ENCODE measurements at regions not wholly inside any gene's neighbourhood (a gene's known extent, or its start where the extent isn't known, plus 50 kb on each side); places are given as distances from the start of the nearest gene placed in this dataset.
"Not testable (repeated sequence)": the region's sequence is repeated elsewhere in the genome, so short reads cannot be mapped to it uniquely, and the experiment has no call there.

DNA sequence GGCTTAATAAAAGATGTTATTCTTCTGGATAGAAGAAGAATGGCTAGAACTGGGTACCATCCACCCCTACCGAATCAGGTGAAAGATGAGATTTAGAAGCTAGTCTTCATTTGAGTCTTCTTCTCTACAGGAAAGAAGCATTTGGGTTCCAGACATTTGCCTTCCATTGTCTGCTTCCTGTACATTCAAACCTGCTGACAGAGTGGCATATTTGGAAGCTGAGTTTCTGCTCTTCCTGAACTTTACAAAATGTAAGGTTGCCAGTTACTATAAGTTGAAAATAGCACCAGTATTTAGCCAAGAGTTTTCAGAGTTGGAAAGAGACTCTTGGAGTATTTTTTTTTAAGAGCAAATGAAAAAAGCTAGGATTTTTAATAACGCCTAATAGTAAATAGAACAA lies 525.4 kb upstream of the TLE4 start:
- Histone ChIP-seq H3K4me3 (no peak overlapping the region), H3K27ac (no peak overlapping the region), H3K4me1 (replicated peaks in 1 of 2) (peaks cover 0 to 3% of the 10 kb centered on the region in 2 donors)
- no peak for ATAC-seq (replicated peaks in 6 of 8)
- in situ Hi-C loops (cut with MboI; ENCODE audit: low pct_unique_long_range_greater_than_20kb in 2 of 9, low sequenced_read_pairs in 9 of 9, unreplicated experiment in 9 of 9): no loop called here
- WGBS, 10 experiments: 17 to 100% (median 85%) methylated on average over 1 to 2 of the region's 2 CpGs; no CpG with 5 or more reads in 1 of the 10 experiments

DNA sequence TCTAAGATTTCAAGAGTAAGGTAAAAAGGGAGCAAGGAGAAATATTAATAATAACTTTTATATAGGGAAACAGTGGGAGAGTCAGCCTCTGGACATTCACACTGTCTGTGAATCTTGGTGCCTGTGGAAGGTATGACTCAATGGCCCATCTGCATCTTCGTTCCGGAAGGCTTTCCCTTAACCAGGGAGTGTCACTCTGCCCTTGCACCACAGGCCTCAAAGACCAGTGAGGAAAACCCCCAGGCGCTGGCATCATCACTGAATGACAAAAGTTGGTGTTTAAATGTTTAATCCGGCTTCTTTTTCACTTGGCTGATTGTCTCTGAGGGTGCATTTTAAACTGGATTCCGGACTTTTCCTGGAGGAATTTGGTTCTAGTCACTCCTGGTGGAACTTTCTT lies 522.4 kb upstream of the TLE4 start:
- WGBS, 10 experiments: 60 to 91% (median 80%) methylated on average over 1 to 5 of the region's 5 CpGs; no CpG with 5 or more reads in 3 of the 10 experiments
- in situ Hi-C loops (cut with MboI; ENCODE audit: low pct_unique_long_range_greater_than_20kb in 2 of 9, low sequenced_read_pairs in 9 of 9, unreplicated experiment in 9 of 9): no loop called here
- no peak for ATAC-seq (replicated peaks in 6 of 8)
- H3K4me3 ChIP-seq: no peak overlapping the region
- H3K27ac ChIP-seq: no peak overlapping the region
- peaks cover 7 to 17% of the 10 kb centered on the region in 2 donors for H3K4me1 ChIP-seq (replicated peaks in 1 of 2)

DNA sequence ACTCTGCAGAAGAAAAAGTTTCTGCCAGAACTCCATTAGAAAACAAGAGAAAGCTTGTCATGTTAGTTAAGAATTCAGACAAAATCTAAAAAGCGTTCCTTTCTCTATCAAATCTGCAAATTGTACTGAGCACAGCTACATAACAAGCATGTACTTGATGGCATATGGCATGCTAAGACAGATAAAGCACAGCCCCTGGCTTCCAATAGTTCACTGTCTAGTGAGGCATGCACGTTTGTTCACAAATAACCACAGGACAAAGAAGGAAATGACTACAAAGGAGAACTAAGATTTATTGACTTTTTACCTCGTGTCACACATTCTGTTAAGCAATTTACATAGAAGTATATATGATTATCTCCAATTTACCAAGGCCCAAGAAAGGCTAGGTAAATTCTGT lies 518.2 kb upstream of the TLE4 start:
- Histone ChIP-seq H3K27ac (no peak overlapping the region), H3K4me3 (no peak overlapping the region), H3K4me1 (replicated peaks in 1 of 2) (peaks cover 7 to 14% of the 10 kb centered on the region in 2 donors)
- 0 to 67% (median 40%) methylated on average over 1 to 3 of the region's 3 CpGs; no CpG with 5 or more reads in 1 of the 10 experiments for WGBS, 10 experiments
- peak in 5 of 8 experiments; percentile 79 to 99 (median 90) for ATAC-seq (replicated peaks in 6 of 8)
- in situ Hi-C loops (cut with MboI; ENCODE audit: low pct_unique_long_range_greater_than_20kb in 2 of 9, low sequenced_read_pairs in 9 of 9, unreplicated experiment in 9 of 9): no loop called here

DNA sequence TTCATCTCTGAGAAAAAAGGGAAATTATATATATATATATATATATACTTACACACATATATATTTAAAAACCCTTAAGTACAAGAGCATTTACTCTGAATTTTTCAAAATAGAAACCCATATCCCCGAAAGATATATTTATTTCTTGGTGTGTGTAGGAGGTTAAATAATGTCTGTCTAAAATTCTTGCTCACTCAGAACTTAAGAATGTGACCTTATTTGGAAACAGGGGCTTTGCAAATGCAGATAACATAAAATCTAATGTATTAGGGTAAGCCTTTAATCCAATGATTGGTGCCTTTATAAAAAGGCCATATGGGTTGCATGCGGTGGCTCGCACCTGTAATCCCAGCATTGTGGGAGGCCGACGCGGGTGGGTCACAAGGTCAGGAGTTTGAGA lies 517.3 kb upstream of the TLE4 start:
- peaks cover 7 to 14% of the 10 kb centered on the region in 2 donors for H3K4me1 ChIP-seq (replicated peaks in 1 of 2)
- no peak overlapping the region for H3K4me3 ChIP-seq
- WGBS, 10 experiments: 50 to 100% (median 100%) methylated on average over 1 to 6 of the region's 6 CpGs; no CpG with 5 or more reads in 1 of the 10 experiments
- in situ Hi-C loops (cut with MboI; ENCODE audit: low pct_unique_long_range_greater_than_20kb in 2 of 9, low sequenced_read_pairs in 9 of 9, unreplicated experiment in 9 of 9): no loop called here
- ATAC-seq (replicated peaks in 6 of 8): no peak
- H3K27ac ChIP-seq: no peak overlapping the region

DNA sequence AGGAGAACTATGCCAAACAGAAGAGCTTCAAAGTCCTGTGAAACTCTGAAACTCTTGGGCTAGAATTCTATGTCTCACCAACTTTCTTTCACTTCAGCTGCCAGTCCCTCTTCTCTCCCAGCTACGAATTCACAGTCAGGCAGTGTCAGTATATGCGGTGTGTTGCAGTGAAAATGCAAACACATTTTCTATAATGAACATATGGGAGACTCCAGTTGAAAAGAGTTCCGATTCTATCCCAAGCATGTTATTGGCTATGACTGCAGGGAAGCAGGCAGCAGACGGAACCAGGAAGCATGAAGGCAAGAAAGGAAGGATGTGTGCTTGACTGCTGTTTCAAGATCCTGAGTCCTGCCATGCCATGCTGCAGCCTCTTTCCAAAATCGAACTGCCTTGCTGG lies 515.7 kb upstream of the TLE4 start:
- WGBS, 10 experiments: 35 to 100% (median 91%) methylated on average over 1 to 5 of the region's 5 CpGs
- H3K4me3 ChIP-seq: no peak overlapping the region
- peaks cover 7 to 14% of the 10 kb centered on the region in 2 donors for H3K4me1 ChIP-seq (replicated peaks in 1 of 2)
- in situ Hi-C loops (cut with MboI; ENCODE audit: low pct_unique_long_range_greater_than_20kb in 2 of 9, low sequenced_read_pairs in 9 of 9, unreplicated experiment in 9 of 9): no loop called here
- H3K27ac ChIP-seq: no peak overlapping the region
- ATAC-seq (replicated peaks in 6 of 8): peak in 1 of 8 experiments; percentile 26

DNA sequence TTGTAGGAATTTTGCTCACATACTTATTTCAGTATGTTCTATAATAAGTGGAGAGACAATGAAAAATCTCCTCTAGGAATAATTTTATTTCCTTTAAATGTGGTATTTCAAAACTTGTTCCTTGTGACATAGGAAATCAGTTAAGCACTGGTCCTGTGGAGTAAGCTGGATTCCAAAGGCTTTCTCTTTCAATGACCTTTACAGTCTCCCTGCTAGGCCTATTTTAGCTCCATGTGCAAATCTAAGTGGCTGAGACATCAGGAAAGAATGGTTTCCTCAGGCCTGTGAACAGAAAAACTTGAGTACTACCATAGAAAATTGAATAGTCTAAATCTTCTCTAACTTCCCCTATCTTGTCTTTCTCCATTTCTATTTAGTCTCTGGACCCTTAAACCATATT lies 514.2 kb upstream of the TLE4 start:
- ATAC-seq (replicated peaks in 6 of 8): no peak
- in situ Hi-C loops (cut with MboI; ENCODE audit: low pct_unique_long_range_greater_than_20kb in 2 of 9, low sequenced_read_pairs in 9 of 9, unreplicated experiment in 9 of 9): no loop called here
- no peak overlapping the region for H3K4me3 ChIP-seq
- H3K27ac ChIP-seq: no peak overlapping the region
- peaks cover 13 to 14% of the 10 kb centered on the region in 2 donors for H3K4me1 ChIP-seq (replicated peaks in 1 of 2)

DNA sequence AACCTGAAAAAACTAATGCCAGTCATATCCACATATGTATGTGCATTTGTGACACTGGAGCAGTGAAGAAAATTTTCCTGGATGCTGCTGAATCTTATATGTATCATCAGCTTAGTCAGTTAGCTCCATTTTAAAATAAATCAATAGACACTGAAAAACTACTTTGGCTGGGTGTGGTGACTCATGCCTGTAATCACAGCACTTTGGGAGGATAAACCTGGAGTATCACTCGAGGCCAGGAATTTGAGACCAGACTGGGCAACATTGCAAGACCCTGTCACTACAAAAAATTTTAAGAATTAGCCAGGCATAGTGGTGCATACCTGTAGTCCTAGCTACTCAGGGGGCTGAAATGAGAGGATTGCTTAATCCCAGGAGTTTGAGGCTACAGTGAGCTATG lies 511.0 kb upstream of the TLE4 start:
- no peak for ATAC-seq (replicated peaks in 6 of 8)
- in situ Hi-C loops (cut with MboI; ENCODE audit: low pct_unique_long_range_greater_than_20kb in 2 of 9, low sequenced_read_pairs in 9 of 9, unreplicated experiment in 9 of 9): no loop called here

DNA sequence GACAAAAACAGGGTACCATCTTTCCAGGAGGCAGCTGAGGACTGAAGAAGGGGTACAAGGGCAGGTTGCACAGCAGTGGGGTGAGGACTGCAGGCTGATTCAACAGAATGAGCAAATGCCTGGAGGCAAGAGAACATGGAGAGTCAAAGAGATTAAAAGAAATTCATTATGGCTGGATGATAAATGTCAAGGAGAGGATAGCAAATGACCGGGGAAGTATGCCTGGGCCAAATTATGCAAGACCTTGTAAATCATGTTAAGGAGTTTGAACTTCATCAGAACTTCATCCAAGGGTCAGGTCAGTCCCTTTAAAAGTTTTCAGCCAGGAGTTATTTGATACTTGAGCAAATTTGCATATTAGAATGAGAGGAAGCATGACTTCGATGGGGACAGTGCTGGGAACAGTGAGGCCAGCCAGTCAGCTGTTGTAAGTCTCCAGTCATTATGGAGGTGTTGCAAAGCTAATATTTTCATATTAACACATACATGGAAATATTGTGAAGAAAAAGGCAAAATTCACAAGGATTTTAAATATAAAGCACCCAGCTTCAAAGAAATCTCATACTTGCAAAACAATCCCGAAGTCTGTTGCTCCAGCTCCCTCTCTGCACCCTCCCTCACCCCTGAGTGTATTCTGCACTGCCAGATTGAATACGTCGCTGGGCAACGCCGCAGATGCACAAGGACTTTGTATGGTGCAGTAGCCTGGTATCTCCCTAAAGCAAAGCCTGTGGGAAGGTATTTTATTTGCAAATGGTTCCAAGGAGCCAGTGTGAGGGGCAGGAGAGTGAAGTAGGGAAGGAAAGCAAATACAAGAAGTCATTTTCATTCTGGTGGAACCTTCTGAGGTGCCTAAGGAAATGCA lies 509.8 kb upstream of the TLE4 start:
- peak in 6 of 8 experiments; percentile 35 to 99 (median 55) for ATAC-seq (replicated peaks in 6 of 8)
- H3K4me3 ChIP-seq: no peak overlapping the region
- in situ Hi-C loops (cut with MboI; ENCODE audit: low pct_unique_long_range_greater_than_20kb in 2 of 9, low sequenced_read_pairs in 9 of 9, unreplicated experiment in 9 of 9): no loop called here
- H3K27ac ChIP-seq: no peak overlapping the region
- 31 to 89% (median 74%) methylated on average over 2 to 7 of the region's 7 CpGs; no CpG with 5 or more reads in 1 of the 10 experiments for WGBS, 10 experiments
- H3K4me1 ChIP-seq (replicated peaks in 1 of 2): peaks cover 0 to 7% of the 10 kb centered on the region in 2 donors

More for the DNA sequence above, 511.0 kb upstream of the TLE4 start:
- peaks cover 0 to 7% of the 10 kb centered on the region in 2 donors for H3K4me1 ChIP-seq (replicated peaks in 1 of 2)
- 0 to 43% (median 5%) methylated on average over 1 of the region's 1 CpG; no CpG with 5 or more reads in 4 of the 10 experiments for WGBS, 10 experiments
- no peak overlapping the region for H3K4me3 ChIP-seq
- no peak overlapping the region for H3K27ac ChIP-seq

DNA sequence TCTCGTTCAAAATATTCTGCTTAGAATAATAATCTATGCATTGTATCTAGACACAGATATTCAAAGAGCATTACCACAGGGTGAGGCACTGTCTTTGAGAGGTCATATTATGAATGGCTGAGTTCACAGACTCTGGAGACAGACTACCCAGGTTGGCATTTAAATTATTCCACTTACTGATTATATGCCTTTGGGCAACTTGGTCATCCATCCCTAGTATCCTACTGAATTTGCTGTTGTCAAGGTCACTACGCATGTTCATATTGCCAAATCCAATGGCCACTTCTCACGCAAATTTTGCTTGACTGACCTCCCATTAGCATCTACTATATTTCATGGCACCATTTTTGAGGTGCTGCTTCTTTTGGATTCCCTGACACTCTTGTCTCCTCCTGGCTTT lies 498.6 kb upstream of the TLE4 start:
- WGBS, 10 experiments: 56 to 90% (median 80%) methylated on average over 1 to 3 of the region's 3 CpGs; no CpG with 5 or more reads in 1 of the 10 experiments

DNA sequence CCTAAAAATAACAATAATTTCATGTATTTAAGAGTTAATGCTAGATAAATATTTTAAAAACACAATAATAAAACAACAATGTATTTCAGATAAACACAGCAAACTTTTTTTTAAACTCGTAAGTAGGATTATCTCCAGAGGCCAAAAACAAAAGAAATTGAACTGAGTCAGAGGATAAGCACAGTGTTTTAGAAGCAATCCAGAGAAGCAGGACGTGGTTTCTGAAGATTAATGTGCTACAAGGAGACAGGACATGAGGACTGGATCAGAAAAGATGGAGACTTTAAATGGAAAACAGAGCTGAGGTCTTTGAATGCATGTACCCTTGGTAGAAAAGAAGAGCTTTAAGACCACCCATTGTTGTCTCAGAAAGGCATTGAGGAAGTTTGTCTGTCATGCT lies 491.2 kb upstream of the TLE4 start:
- Histone ChIP-seq H3K27ac (no peak overlapping the region), H3K4me1 (replicated peaks in 1 of 2) (no peaks in the 10 kb centered on the region), H3K4me3 (no peak overlapping the region)
- no peak for ATAC-seq (replicated peaks in 6 of 8)
- in situ Hi-C loops (cut with MboI; ENCODE audit: low pct_unique_long_range_greater_than_20kb in 2 of 9, low sequenced_read_pairs in 9 of 9, unreplicated experiment in 9 of 9): no loop called here
- WGBS, 10 experiments: 0 to 91% (median 77%) methylated on average over 1 to 2 of the region's 2 CpGs

More for the DNA sequence above, 498.6 kb upstream of the TLE4 start:
- H3K27ac ChIP-seq: no peak overlapping the region
- H3K4me3 ChIP-seq: no peak overlapping the region
- no peak for ATAC-seq (replicated peaks in 6 of 8)
- H3K4me1 ChIP-seq (replicated peaks in 1 of 2): no peaks in the 10 kb centered on the region
- in situ Hi-C loops (cut with MboI; ENCODE audit: low pct_unique_long_range_greater_than_20kb in 2 of 9, low sequenced_read_pairs in 9 of 9, unreplicated experiment in 9 of 9): no loop called here

DNA sequence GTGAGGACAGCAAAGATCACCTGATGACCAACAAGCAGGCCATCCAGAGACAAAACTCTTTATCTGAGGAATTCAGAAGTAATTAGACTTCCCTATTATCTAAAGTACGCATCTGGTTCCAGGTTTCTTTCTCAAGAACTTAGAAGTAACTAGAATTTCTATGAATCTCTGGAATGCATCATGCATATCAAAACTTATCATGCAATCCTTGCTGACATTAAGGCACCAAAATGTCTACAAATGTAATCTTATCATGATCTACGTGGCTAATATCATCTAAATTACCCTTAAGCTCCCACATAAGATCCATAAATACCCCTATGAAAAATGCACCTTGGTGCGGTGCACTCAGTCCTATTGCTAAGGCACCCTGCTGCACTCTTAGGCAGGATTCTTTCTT lies 488.1 kb upstream of the TLE4 start:
- no peak for ATAC-seq (replicated peaks in 6 of 8)
- no peaks in the 10 kb centered on the region for H3K4me1 ChIP-seq (replicated peaks in 1 of 2)
- H3K27ac ChIP-seq: no peak overlapping the region
- in situ Hi-C loops (cut with MboI; ENCODE audit: low pct_unique_long_range_greater_than_20kb in 2 of 9, low sequenced_read_pairs in 9 of 9, unreplicated experiment in 9 of 9): no loop called here
- no peak overlapping the region for H3K4me3 ChIP-seq
- 47 to 100% (median 91%) methylated on average over 1 to 3 of the region's 3 CpGs for WGBS, 10 experiments

DNA sequence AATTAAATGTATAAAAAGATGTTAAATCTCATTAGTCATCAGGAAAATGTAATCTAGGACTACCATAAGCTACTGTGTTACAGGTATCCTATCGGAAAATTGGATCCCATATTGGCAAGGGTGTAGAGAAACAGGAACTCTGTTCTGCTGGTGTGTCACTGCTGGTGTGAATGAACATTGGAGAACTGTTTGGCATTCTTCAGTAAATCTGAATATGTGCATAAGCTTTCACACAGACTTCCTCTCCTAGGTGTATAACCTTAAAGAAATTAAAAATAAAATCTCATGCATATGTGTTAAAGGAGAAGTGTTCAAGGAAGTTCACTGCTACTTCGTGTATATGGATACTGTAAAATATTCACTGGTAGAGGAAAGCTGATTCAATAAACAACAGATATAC lies 484.6 kb upstream of the TLE4 start:
- H3K4me1 ChIP-seq (replicated peaks in 1 of 2): no peaks in the 10 kb centered on the region
- peak in 2 of 8 experiments; percentile 78 to 80 for ATAC-seq (replicated peaks in 6 of 8)
- no peak overlapping the region for H3K4me3 ChIP-seq
- in situ Hi-C loops (cut with MboI; ENCODE audit: low pct_unique_long_range_greater_than_20kb in 2 of 9, low sequenced_read_pairs in 9 of 9, unreplicated experiment in 9 of 9): no loop called here
- no peak overlapping the region for H3K27ac ChIP-seq
- 60 to 100% (median 82%) methylated on average over 1 to 2 of the region's 2 CpGs for WGBS, 10 experiments

DNA sequence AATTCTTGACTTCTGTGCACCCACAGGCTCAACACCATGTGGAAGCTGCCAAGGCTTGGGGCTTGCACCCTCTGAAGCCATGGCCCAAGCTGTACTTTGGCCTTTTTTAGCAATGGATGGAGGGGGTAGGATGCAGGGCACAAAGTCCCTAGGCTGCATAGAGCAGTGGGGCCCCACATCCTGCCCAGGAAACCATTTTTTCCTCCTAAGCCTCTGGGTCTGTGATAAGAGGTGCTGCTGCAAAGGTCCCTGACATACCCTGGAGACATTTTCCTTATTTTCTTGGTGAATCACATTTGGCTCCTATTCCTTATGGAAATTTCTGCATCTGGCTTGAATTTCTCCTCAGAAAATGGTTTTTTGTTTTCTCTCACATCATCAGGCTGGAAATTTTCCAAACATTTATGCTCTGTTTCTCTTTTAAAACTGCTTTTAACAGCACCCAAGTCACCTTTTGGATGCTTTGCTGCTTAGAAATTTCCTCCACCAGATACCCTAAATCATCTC lies 482.7 kb upstream of the TLE4 start:
- Histone ChIP-seq H3K4me1 (replicated peaks in 1 of 2) (no peaks in the 10 kb centered on the region), H3K4me3 (no peak overlapping the region), H3K27ac (no peak overlapping the region)
- no peak for ATAC-seq (replicated peaks in 6 of 8)
- in situ Hi-C loops (cut with MboI; ENCODE audit: low pct_unique_long_range_greater_than_20kb in 2 of 9, low sequenced_read_pairs in 9 of 9, unreplicated experiment in 9 of 9): no loop called here

DNA sequence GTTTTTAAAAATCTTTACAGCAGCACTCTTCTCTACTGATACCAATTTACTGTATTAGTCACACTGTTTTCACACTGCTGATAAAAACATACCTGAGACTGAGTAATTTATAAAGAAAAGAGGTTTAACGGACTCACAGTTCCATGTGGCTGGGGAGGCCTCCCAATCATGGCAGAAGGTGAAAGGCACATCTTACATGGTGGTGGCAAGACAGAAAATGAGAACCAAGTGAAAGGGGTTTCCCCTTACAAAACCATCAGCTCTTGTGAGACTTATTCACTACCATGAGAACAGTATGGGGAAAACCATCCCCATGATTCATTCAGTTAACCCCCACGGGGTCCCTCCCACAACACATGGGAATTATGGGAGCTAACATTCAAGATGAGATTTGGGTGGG lies 481.9 kb upstream of the TLE4 start:
- H3K4me3 ChIP-seq; in situ Hi-C loops (cut with MboI; ENCODE audit: low pct_unique_long_range_greater_than_20kb in 2 of 9, low sequenced_read_pairs in 9 of 9, unreplicated experiment in 9 of 9); ATAC-seq (replicated peaks in 6 of 8); H3K4me1 ChIP-seq (replicated peaks in 1 of 2); H3K27ac ChIP-seq: not testable (repeated sequence)
- 14 to 89% (median 78%) methylated on average over 1 to 2 of the region's 2 CpGs; no CpG with 5 or more reads in 5 of the 10 experiments for WGBS, 10 experiments
